ENCODE measurements at regions not wholly inside any gene's neighbourhood (a gene's known extent, or its start where the extent isn't known, plus 50 kb on each side); places are given as distances from the start of the nearest gene placed in this dataset.

- TF ChIP-seq GATA2 (CRISPR knock-in tag; IDR thresholded peaks at IDR 0.05) (no peak), ELF1 (IDR thresholded peaks at IDR 0.05) (no peak), CTCF (IDR thresholded peaks at IDR 0.05) (no peak), RCOR1 (IDR thresholded peaks at IDR 0.05; ENCODE audit: low read length) (no peak), RAD21 (IDR thresholded peaks at IDR 0.05; ENCODE audit: low read length) (no peak), POLR2AphosphoS5 (IDR thresholded peaks at IDR 0.05; ENCODE audit: low read depth, low read length) (no peak), TEAD4 (IDR thresholded peaks at IDR 0.05; ENCODE audit: borderline replicate concordance, insufficient read depth) (no peak), RFX5 (IDR thresholded peaks at IDR 0.05; ENCODE audit: low read length) (no peak), JUND (IDR thresholded peaks at IDR 0.05) (no peak), MXI1 (IDR thresholded peaks at IDR 0.05; ENCODE audit: low read depth, low read length) (no peak), TAF1 (IDR thresholded peaks at IDR 0.05; ENCODE audit: borderline replicate concordance, low read depth, low read length) (no peak)
Observed at GRCh38 chrX:78493180-78493579, 165.8 kb upstream of the CYSLTR1 start.

Measured in SK-N-SH (cell line).